GM12865 (cell line): ENCODE measurements at regions not wholly inside any gene's neighbourhood (a gene's known extent, or its start where the extent isn't known, plus 50 kb on each side); places are given as distances from the start of the nearest gene placed in this dataset.
"Not testable (repeated sequence)": the region's sequence is repeated elsewhere in the genome, so short reads cannot be mapped to it uniquely, and the experiment has no call there.

Experiments
- DNase-seq: peaks from one replicate; pipeline ENCODE4 v3.0.0; 2010; ENCODE audit warnings: low read depth
- H3K4me3 ChIP-seq: 2 replicates; pipeline ENCODE4 v1.5.1; 2011; ENCODE audit warnings: mild to moderate bottlenecking, low read depth, low read length, control low read depth
- CTCF ChIP-seq: IDR thresholded peaks from 2 replicates; pipeline ENCODE4 v1.5.1; 2011; ENCODE audit warnings: low read length, control low read depth, low read depth, inconsistent platforms; ENCODE audit not compliant: insufficient read depth; ENCODE audit errors: missing control alignments

GRCh38 chr5:167936022-167936421 lies 355.4 kb upstream of the WWC1 start:
- DNase-seq, result no peak
- TF ChIP-seq CTCF, result no peak
- H3K4me3 ChIP-seq, result no peak overlapping the region

GRCh38 chr5:167936944-167937634 lies 354.4 kb upstream of the WWC1 start:
- TF ChIP-seq CTCF, result no peak
- no peak overlapping the region for H3K4me3 ChIP-seq
- DNase-seq, result no peak

- no peak for DNase-seq
- no peak for TF ChIP-seq CTCF
Measured at GRCh38 chr5:167937635-167937998, 353.8 kb upstream of the WWC1 start.

GRCh38 chr5:167939686-167940085 lies 351.8 kb upstream of the WWC1 start:
- no peak for TF ChIP-seq CTCF
- DNase-seq, result no peak
- H3K4me3 ChIP-seq, result no peak overlapping the region

More at GRCh38 chr5:167937635-167937998, 353.8 kb upstream of the WWC1 start:
- no peak overlapping the region for H3K4me3 ChIP-seq

GRCh38 chr5:167940911-167941310 lies 350.5 kb upstream of the WWC1 start:
- H3K4me3 ChIP-seq, result no peak overlapping the region
- TF ChIP-seq CTCF, result no peak
- no peak for DNase-seq

- DNase-seq, H3K4me3 ChIP-seq: not testable (repeated sequence)
Measured at GRCh38 chr5:167941556-167941955, 349.9 kb upstream of the WWC1 start.

GRCh38 chr5:167943343-167943742 lies 348.1 kb upstream of the WWC1 start:
- no peak for TF ChIP-seq CTCF
- no peak overlapping the region for H3K4me3 ChIP-seq
- DNase-seq, result no peak
